Keratinocyte (primary cell): ENCODE measurements at regions not wholly inside any gene's neighbourhood (a gene's known extent, or its start where the extent isn't known, plus 50 kb on each side); places are given as distances from the start of the nearest gene placed in this dataset.
"Not testable (repeated sequence)": the region's sequence is repeated elsewhere in the genome, so short reads cannot be mapped to it uniquely, and the experiment has no call there.

Experiments used
- DNase-seq: peaks from one replicate; pipeline ENCODE4 v3.0.0-alpha.2; 2011; ENCODE audit warnings: low read depth, missing footprints, low spot score
- FAIRE-seq: peaks from 2 replicates; lab custom pipeline; 2011; peaks lifted over from hg19 to GRCh38; lab: Jason Lieb, UNC
- H2AFZ ChIP-seq: 2 replicates; pipeline ENCODE4 v1.6.0; 2012; ENCODE audit warnings: low read length, control low read depth, inconsistent platforms; ENCODE audit not compliant: control insufficient read depth
- H3K27ac ChIP-seq: 2 replicates; pipeline ENCODE4 v1.5.1; 2011; ENCODE audit warnings: low read length; ENCODE audit not compliant: control insufficient read depth, insufficient read depth
- H3K27me3 ChIP-seq: 3 replicates; pipeline ENCODE4 v1.6.0; 2011; ENCODE audit warnings: low read length; ENCODE audit not compliant: control insufficient read depth, insufficient read depth; ENCODE audit errors: extremely low read depth
- H3K36me3 ChIP-seq, 2 experiments: 2 replicates in 1 of 2; 3 replicates in 1 of 2; pipeline ENCODE4 v1.5.1; 2011; ENCODE audit warnings: low read length in 2 of 2, mild to moderate bottlenecking in 1 of 2; ENCODE audit not compliant: control insufficient read depth in 2 of 2, insufficient read depth in 2 of 2; ENCODE audit errors: extremely low read depth in 1 of 2
- H3K4me1 ChIP-seq: 3 replicates; pipeline ENCODE4 v1.5.1; 2011; ENCODE audit warnings: low read length; ENCODE audit not compliant: control insufficient read depth, insufficient read depth; ENCODE audit errors: extremely low read depth
- H3K4me2 ChIP-seq: 3 replicates; pipeline ENCODE4 v1.6.0; 2011; ENCODE audit warnings: low read depth, low read length; ENCODE audit not compliant: control insufficient read depth, insufficient read depth; ENCODE audit errors: extremely low read depth
- H3K4me3 ChIP-seq, 3 experiments: fragments of 200-600 bp in 1 of 3; sonication (generic) in 1 of 3; 2 replicates in 2 of 3; 3 replicates in 1 of 3; pipeline ENCODE4 v1.5.1; 2011 to 2016; ENCODE audit warnings: low read length in 3 of 3, mild to moderate bottlenecking in 3 of 3, control low read depth in 2 of 3, inconsistent platforms in 1 of 3, low read depth in 1 of 3, mixed read lengths in 1 of 3, mixed run types in 1 of 3, moderate library complexity in 1 of 3; ENCODE audit not compliant: control insufficient read depth in 2 of 3, insufficient read depth in 2 of 3; ENCODE audit errors: extremely low read depth in 1 of 3
- H3K79me2 ChIP-seq: 2 replicates; pipeline ENCODE4 v1.6.0; 2012; ENCODE audit warnings: low read length; ENCODE audit not compliant: control insufficient read depth, insufficient read depth
- H3K9ac ChIP-seq: 3 replicates; pipeline ENCODE4 v1.6.0; 2011; ENCODE audit warnings: low read length; ENCODE audit not compliant: control insufficient read depth, insufficient read depth; ENCODE audit errors: extremely low read depth
- H3K9me1 ChIP-seq: 3 replicates; pipeline ENCODE4 v1.6.0; 2011; ENCODE audit warnings: low read length; ENCODE audit not compliant: control insufficient read depth, insufficient read depth; ENCODE audit errors: extremely low read depth
- H3K9me3 ChIP-seq: 2 replicates; pipeline ENCODE4 v1.5.1; 2012; ENCODE audit warnings: low read depth, low read length; ENCODE audit not compliant: control insufficient read depth
- H4K20me1 ChIP-seq: 3 replicates; pipeline ENCODE4 v1.6.0; 2011; ENCODE audit warnings: low read length; ENCODE audit not compliant: control insufficient read depth, insufficient read depth; ENCODE audit errors: extremely low read depth
- EZH2 ChIP-seq: IDR thresholded peaks from one replicate; pipeline ENCODE4 v1.6.1; 2012; ENCODE audit warnings: inconsistent platforms, mild to moderate bottlenecking, low read length, moderate library complexity
- dilution Hi-C: fragments of 300-500 bp; cut with MboI; formaldehyde crosslinking; loops from one replicate; pipeline ENCODE4 v1.7.0; 2020; ENCODE audit warnings: low sequenced_read_pairs; ENCODE audit not compliant: extremely low pct_ligation_motif_present
- TF ChIP-seq, protein P1 (sequence below), 3 experiments: IDR thresholded peaks in 1 of 3; conservative IDR thresholded peaks in 1 of 3; optimal IDR thresholded peaks in 1 of 3; 2 replicates in 2 of 3; 3 replicates in 1 of 3; pipeline versions ENCODE3 to v1.5.1; 2011; ENCODE audit warnings: low read length in 3 of 3, mild to moderate bottlenecking in 3 of 3, moderate library complexity in 2 of 3, control low read depth in 1 of 3, inconsistent platforms in 1 of 3; ENCODE audit not compliant: insufficient read depth in 2 of 3; ENCODE audit errors: extremely low read depth in 1 of 3

DNA sequence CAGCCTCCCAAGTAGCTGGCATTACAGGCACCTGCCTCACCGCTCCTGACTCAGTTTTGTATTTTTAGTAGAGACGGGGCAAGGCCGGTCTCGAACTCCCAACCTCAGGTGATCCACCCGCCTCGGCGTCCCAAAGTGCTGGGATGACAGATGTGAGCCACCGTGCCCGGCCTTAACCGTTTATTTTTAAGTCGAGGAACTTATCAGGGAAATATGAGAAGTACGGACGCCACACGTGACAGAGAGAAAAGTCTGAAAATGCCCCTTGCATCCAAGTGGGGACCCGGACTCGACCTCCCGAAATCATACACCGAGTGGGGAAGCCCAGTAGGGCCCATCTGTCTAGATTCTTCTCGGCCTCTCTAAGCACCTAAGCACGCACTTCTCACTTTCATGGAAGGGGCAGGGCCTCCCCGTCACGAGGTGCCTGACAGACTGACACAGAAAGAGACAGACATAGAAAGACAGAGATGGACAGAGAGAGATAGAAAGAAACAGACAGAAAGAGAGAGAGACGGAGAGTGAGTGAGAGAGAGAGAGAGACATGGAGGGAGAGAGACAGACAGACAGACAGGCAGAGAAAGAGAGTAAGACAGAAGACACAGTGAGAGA is 756.5 kb upstream of the DEFB115 start:
- DNase-seq (no peak), FAIRE-seq (no peak)
- H3K9me3 ChIP-seq, result no peaks in the 10 kb centered on the region
- H3K79me2 ChIP-seq, result no peaks in the 10 kb centered on the region
- no peak overlapping the region for H3K9ac ChIP-seq
- H2AFZ ChIP-seq, result no peak overlapping the region
- H4K20me1 ChIP-seq, result no peaks in the 10 kb centered on the region
- H3K4me3 ChIP-seq, result no peak overlapping the region
- H3K4me1 ChIP-seq, result no peaks in the 10 kb centered on the region
- no peak overlapping the region for H3K4me2 ChIP-seq
- no peaks in the 10 kb centered on the region for H3K27me3 ChIP-seq
- dilution Hi-C loops, result no loop called here
- TF ChIP-seq EZH2, result no peak
- TF ChIP-seq, protein P1, sequence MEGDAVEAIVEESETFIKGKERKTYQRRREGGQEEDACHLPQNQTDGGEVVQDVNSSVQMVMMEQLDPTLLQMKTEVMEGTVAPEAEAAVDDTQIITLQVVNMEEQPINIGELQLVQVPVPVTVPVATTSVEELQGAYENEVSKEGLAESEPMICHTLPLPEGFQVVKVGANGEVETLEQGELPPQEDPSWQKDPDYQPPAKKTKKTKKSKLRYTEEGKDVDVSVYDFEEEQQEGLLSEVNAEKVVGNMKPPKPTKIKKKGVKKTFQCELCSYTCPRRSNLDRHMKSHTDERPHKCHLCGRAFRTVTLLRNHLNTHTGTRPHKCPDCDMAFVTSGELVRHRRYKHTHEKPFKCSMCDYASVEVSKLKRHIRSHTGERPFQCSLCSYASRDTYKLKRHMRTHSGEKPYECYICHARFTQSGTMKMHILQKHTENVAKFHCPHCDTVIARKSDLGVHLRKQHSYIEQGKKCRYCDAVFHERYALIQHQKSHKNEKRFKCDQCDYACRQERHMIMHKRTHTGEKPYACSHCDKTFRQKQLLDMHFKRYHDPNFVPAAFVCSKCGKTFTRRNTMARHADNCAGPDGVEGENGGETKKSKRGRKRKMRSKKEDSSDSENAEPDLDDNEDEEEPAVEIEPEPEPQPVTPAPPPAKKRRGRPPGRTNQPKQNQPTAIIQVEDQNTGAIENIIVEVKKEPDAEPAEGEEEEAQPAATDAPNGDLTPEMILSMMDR (optimal IDR thresholded peaks at IDR 0.05 in 1 of 3, IDR thresholded peaks at IDR 0.05 in 1 of 3, conservative IDR thresholded peaks at IDR 0.05 in 1 of 3; ENCODE audit: extremely low read depth in 1 of 3, insufficient read depth in 2 of 3, low read length in 3 of 3), result no peak
- no peak overlapping the region for H3K27ac ChIP-seq
- no peaks in the 10 kb centered on the region for H3K36me3 ChIP-seq
- no peaks in the 10 kb centered on the region for H3K9me1 ChIP-seq

DNA sequence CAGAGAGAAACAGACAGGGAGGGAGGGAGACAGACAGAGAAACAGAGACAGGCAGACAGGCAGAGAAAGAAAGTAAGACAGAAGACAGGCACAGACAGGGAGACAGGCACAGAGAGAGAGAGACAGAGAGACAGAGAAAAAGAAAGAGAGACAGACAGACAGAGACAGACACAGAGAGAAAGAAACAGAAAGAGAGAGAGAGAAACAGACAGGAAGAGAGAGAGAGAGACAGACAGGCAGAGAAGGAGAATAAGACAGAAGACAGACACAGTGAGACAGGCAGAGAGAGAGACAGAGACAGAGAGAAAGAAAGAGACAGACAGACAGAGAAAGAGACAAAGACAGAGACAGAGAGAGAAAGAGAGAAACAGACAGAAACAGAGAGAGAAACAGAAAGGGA is 754.8 kb upstream of the DEFB115 start:
- no peak overlapping the region for H3K4me3 ChIP-seq
- H3K9me1 ChIP-seq, result no peaks in the 10 kb centered on the region
- no peak overlapping the region for H2AFZ ChIP-seq
- H4K20me1 ChIP-seq, result no peaks in the 10 kb centered on the region
- H3K4me1 ChIP-seq, result no peaks in the 10 kb centered on the region
- H3K27me3 ChIP-seq, result no peaks in the 10 kb centered on the region
- DNase-seq (no peak), FAIRE-seq (no peak)
- no peaks in the 10 kb centered on the region for H3K36me3 ChIP-seq
- TF ChIP-seq, protein P1 (optimal IDR thresholded peaks at IDR 0.05 in 1 of 3, IDR thresholded peaks at IDR 0.05 in 1 of 3, conservative IDR thresholded peaks at IDR 0.05 in 1 of 3; ENCODE audit: extremely low read depth in 1 of 3, insufficient read depth in 2 of 3, low read length in 3 of 3), result no peak
- TF ChIP-seq EZH2, result no peak
- no peak overlapping the region for H3K9ac ChIP-seq
- H3K27ac ChIP-seq, result no peak overlapping the region
- dilution Hi-C loops, result no loop called here
- H3K4me2 ChIP-seq, result no peak overlapping the region
- no peaks in the 10 kb centered on the region for H3K9me3 ChIP-seq
- no peaks in the 10 kb centered on the region for H3K79me2 ChIP-seq

DNA sequence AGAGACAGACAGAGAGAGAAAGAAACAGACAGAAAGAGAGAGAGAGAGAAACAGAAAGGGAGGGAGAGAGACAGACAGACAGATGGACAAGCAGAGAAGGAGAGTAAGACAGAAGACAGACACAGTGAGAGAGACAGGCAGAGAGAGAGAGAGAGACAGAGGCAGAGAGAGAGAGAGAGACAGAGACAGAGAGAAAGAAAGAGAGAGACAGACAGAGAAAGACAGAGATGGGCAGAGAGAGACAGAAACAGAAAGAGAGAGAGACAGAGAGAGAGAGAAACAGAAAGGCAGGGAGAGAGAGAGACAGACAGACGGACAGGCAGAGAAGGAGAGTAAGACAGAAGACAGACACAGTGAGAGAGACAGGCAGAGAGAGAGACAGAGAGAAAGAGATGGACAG is 754.3 kb upstream of the DEFB115 start:
- H4K20me1 ChIP-seq, H3K27ac ChIP-seq, H3K4me1 ChIP-seq, H3K4me2 ChIP-seq, FAIRE-seq, dilution Hi-C loops, H3K79me2 ChIP-seq, H3K36me3 ChIP-seq, H3K27me3 ChIP-seq, H3K9ac ChIP-seq, H3K4me3 ChIP-seq, H3K9me1 ChIP-seq, H3K9me3 ChIP-seq, DNase-seq, H2AFZ ChIP-seq: not testable (repeated sequence)
